HG02852 (cell line): ENCODE measurements at regions not wholly inside any gene's neighbourhood (a gene's known extent, or its start where the extent isn't known, plus 50 kb on each side); places are given as distances from the start of the nearest gene placed in this dataset.
"Not testable (repeated sequence)": the region's sequence is repeated elsewhere in the genome, so short reads cannot be mapped to it uniquely, and the experiment has no call there.

ENCODE experiments used
- ATAC-seq: cut with Tn5 transposase; IDR thresholded peaks from one replicate; pipeline ENCODE4 v1.9.1; 2021; ENCODE audit warnings: mild to moderate bottlenecking, moderate library complexity; ENCODE audit not compliant: unreplicated experiment

DNA sequence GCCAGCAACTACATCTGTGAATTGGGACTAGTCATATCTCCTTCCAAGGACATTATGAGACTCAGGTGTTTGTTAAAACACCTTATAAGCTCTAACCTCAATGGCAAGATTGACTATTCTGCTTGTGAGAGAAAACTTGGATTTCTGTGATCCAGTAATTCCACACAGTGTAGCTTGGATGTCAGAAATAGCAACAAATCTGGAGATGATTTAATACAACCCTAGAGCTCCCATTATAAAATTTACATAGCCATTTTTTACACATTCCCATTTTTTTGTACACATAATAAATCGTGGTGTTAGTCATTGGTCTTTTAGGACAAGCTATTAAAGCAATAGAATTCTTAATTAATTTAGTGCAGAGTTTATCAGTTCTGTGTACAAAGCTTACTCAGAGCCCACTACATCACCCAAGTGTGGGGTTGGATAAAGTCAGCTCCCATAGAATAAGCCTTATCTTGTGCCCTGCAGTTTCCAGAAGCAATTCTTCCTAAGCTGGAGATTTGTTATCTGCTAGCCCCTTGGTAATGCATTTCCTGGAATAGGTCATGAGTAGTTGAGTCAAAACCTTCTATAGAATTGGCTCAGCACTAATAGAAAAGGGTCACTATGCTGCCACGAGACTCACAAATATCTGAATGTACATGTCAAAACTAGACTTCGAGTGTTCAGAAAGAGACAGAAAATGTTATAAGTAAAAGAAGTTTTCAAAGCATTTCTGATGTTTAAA, 434.0 kb upstream of the RUNX1 start:
- ATAC-seq: no peak

DNA sequence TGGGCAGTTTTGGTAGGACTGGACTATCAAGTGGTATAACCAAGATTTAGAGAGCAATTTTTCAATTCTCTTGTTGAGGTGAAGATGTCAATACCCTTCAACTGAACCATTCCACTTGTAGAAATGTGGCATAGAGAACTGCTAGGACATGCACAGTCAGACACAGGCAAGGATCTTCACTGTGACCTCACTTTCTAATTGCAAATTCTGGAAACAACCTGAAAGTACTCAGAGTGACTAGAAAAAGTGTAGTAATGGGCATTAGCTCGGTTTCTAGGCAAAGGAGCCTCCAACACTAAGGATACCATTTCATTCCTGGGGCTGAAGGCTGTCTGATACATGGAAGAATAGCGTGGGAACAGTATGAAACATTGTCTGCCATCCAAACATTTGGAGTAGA, 433.0 kb upstream of the RUNX1 start:
- no peak for ATAC-seq

GRCh38 chr21:35481005-35481404, 431.9 kb upstream of the RUNX1 start:
- no peak for ATAC-seq

DNA sequence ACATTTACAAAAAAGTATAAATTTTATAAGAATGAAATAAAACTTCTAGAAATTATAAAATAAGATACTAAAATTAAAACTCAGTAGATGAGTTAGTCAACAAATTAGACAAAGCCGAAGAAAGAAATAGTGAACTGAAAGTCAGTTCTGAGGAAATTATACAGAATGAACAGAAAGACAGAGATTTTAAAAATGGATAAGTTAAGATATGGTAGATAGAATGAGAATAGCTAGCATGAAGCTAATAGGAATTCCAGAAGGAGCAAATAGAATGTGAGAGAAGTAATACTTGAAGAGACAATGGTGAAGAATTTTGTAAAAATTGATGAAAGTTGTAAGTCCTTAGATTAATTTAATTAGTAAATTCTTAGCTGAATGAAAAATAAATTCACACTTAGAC, 430.4 kb upstream of the RUNX1 start:
- ATAC-seq: no peak

- no peak for ATAC-seq
Observed at GRCh38 chr21:35479065-35479448, 430.0 kb upstream of the RUNX1 start.

GRCh38 chr21:35478161-35479064, 429.3 kb upstream of the RUNX1 start:
- no peak for ATAC-seq

DNA sequence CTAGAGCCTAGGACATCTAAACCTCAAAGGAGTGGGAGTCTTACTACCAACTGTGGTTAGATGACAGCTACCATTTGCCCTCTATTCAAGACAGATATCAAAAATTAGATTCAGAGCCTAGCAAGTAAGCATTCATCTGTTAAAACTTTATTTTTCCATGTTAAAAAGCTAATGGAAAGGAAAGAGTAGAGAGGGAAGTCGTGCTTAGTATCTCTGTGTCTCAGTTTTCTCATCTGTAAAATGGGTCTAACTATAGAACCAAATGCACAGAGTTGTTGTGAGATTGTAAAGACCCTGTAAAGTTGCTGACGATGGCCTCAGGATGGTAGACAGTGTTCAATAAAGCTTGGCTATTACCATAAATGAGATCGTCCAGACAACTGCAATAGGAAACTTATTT, 428.5 kb upstream of the RUNX1 start:
- ATAC-seq: no peak

DNA sequence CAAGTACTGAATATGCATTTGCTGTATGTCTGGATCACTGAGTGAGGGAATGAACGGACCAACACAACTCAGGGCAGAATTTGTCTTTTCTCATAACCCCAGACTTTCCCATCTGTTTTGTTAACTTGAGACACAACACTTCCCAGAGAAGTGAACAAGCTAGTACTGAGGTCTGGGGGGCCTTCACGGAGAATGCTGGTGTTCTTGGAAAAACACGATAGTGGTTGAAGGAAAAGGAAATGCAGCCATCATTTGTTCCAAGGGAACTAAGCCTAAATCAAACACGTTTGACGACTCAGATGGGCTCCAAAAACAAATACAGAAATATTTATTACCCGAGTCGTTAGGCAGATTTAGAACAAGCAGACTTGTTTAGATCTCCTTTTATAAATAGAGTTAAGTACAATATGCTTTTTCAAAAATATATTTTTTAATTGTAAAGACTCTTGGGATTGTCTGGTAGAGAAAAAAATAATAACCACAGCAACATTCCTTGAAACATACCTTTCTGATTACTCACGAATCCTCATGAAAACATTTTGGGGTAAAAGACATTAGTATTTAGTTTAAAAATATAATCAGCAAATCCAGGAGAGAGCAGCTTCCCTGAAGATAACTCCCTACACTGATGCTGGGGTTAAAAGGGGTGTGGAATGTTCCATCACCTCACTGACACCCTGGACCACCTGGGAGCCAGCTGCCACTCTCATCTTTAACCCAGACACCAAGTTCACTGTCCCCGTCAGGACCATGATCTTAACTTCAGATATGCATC, 427.7 kb upstream of the RUNX1 start:
- no peak for ATAC-seq

GRCh38 chr21:35475762-35476161, 426.7 kb upstream of the RUNX1 start:
- no peak for ATAC-seq

DNA sequence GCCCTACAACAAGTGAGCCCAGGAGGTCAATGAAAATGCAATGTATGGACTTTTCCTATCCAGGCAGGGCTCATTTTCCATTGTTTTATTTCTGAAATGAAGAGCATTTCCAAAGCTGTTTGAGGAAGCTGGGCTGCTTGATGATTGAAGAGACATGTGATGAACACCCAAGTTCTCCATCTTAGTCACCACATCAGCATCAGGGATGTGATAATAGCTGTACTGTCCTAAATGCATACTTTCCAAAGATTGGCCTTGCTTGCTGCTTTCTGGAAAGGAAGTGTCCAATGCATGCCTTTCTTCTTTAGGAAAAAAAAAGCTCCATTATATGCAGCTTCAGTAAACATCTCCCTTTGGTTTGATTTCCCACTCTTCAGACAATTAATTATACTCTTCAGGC, 425.9 kb upstream of the RUNX1 start:
- no peak for ATAC-seq

GRCh38 chr21:35473496-35473895, 424.4 kb upstream of the RUNX1 start:
- ATAC-seq: no peak

- ATAC-seq: no peak
Observed at GRCh38 chr21:35470522-35470921, 421.4 kb upstream of the RUNX1 start.

GRCh38 chr21:35469498-35469897, 420.4 kb upstream of the RUNX1 start:
- no peak for ATAC-seq

DNA sequence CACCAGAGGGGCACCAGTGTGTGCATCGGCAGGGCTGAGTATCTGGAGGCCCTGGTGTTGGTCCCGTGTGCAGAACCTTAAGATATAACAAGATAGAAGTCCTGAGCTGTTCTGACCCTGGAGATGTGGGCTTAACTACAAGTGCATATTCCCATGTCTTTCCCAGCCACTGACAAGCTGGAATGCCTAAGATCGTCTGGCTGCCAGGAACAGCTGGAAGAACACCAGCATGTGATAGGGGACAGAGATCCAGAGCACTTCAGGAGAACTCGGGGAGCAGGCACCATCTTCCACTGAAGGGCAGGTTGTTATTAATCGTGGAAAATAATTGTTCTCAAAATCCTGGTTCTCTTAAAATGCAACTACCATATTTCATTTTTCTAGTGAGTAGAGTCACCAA, 419.9 kb upstream of the RUNX1 start:
- ATAC-seq: no peak

DNA sequence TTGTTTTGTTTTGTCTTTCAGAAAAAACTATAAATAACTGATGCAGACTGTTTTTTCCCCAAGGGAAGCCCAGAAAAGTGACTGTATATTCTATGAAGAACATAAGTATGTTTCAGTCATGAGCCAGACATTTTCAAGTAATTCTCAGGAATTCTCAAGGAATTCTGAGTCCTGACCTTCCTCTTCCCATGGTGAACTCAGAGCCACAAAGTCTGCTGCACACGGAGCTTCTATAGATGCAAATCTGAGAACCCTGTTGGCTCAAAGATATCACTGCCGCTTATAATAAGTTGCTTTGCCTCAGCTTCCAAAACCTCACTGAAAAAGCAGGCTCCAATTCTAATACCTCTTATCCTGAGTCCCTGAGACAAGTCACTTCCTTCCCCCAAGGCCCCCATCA, 418.5 kb upstream of the RUNX1 start:
- no peak for ATAC-seq

GRCh38 chr21:35466681-35467080, 417.6 kb upstream of the RUNX1 start:
- ATAC-seq: not testable (repeated sequence)

DNA sequence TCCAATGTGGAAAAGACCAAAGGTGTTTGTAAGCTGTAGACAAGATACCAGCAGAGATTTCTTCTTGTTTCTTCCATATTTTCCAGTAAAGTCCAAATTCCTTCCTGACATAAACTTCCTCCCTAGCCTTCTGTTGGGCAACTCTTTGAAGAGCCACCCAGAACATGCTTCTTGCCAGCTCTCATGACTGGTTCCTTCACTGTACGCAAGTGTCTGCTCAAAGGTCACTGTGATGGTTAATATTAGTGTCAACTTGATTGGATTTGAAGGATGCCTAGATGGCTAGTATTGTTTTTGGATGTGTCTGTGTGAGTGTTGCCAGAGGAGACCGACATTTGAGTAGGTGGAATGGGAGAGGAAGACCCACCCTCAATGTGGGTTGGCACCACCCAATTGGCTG, 416.6 kb upstream of the RUNX1 start:
- no peak for ATAC-seq

DNA sequence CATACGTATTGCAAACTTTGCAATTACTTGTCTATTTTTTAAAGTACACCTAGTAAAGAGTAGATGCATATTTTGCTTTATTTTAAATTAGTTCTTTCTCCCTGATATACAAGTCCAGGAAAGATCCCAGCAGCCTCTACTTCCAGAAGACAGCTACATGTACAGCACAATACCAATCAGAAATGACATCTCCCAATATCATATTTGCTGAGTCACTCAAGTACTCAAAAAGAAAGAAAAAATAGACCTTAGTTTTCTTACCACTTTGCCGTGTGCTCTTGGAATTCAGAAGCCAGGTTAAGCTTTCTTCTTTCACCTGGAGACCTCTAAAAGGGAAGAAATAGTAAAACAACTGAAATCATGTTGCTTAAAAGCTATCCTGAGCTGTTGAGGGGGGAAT, 412.6 kb upstream of the RUNX1 start:
- no peak for ATAC-seq

- no peak for ATAC-seq
Observed at GRCh38 chr21:35460441-35460840, 411.3 kb upstream of the RUNX1 start.

- ATAC-seq: no peak
Observed at GRCh38 chr21:35458405-35458804, 409.3 kb upstream of the RUNX1 start.

DNA sequence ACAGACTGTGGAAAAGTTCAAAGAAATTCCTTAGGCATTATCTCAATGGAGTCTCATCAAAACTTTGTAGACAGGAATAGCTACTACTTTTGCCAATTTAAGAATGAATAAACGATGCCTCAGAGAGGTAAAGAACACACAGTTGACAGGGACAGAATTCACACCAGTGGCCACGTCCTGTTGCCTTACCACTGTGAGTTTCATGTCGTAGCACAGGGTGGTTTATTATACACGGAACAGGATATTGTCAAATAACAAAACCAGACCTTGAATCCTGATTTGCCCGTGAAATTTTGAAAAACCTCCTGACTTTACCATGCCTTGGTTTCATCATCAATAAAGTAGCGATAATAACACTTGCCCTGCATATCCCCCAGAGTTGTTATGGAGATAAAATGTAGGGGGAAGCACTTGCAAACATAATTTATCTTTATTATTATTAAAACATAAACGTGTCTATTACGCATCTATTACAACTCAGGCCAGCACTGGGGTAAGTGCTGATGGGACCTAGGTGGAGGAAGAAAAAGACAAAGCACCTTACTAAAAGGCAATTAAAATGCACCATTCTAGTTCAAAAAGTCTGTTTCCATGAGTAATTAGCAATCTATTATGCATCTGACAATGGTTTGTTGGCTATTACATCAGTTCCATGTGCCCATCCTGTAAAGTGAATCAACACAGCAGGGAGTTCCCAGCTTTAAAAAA, 408.1 kb upstream of the RUNX1 start:
- no peak for ATAC-seq
